Activated naive CD4-positive, alpha-beta T cell treated with anti-CD3 and anti-CD28 coated beads, Interleukin-2, amount 10 ng/mL, durations not matched to agents 7 days and 5 days (primary cell): ENCODE measurements at regions not wholly inside any gene's neighbourhood (a gene's known extent, or its start where the extent isn't known, plus 50 kb on each side); places are given as distances from the start of the nearest gene placed in this dataset.
"Not testable (repeated sequence)": the region's sequence is repeated elsewhere in the genome, so short reads cannot be mapped to it uniquely, and the experiment has no call there.

Experiments used
- CTCF ChIA-PET: fragments of 350-600 bp; sonication (Branson Sonifier 250); formaldehyde crosslinking; loops from one replicate; lab custom pipeline; 2021; ENCODE audit warnings: antibody characterized with exemption; lab: Charles Lee
- DNase-seq: peaks from one replicate; pipeline ENCODE4 v3.0.0-alpha.2; 2020
- H3K27ac Mint-ChIP-seq: one replicate; pipeline ENCODE4 v1.8.0; 2021; ENCODE audit warnings: mild to moderate bottlenecking, moderate library complexity, mixed read lengths
- H3K27me3 Mint-ChIP-seq: one replicate; pipeline ENCODE4 v1.8.0; 2021; ENCODE audit warnings: mild to moderate bottlenecking, mixed read lengths
- H3K36me3 Mint-ChIP-seq: one replicate; pipeline ENCODE4 v1.8.0; 2021; ENCODE audit warnings: mixed read lengths
- H3K4me1 Mint-ChIP-seq: one replicate; pipeline ENCODE4 v1.8.0; 2021; ENCODE audit warnings: mixed read lengths
- H3K4me3 Mint-ChIP-seq: one replicate; pipeline ENCODE4 v1.8.0; 2021; ENCODE audit warnings: mild to moderate bottlenecking, moderate library complexity, mixed read lengths
- H3K9me3 Mint-ChIP-seq: one replicate; pipeline ENCODE4 v1.8.0; 2021; ENCODE audit warnings: mixed read lengths

GRCh38 chr2:109669731-109670130 is 55.6 kb downstream of the SOWAHC start:
- Mint-ChIP-seq H3K27ac (no peak overlapping the region), H3K27me3 (peaks cover 28% of the 10 kb centered on the region), H3K4me1 (no peaks in the 10 kb centered on the region), H3K4me3 (no peak overlapping the region), H3K36me3 (no peaks in the 10 kb centered on the region), H3K9me3 (no peaks in the 10 kb centered on the region)
- no peak for DNase-seq
- CTCF ChIA-PET: no interaction called here

DNA sequence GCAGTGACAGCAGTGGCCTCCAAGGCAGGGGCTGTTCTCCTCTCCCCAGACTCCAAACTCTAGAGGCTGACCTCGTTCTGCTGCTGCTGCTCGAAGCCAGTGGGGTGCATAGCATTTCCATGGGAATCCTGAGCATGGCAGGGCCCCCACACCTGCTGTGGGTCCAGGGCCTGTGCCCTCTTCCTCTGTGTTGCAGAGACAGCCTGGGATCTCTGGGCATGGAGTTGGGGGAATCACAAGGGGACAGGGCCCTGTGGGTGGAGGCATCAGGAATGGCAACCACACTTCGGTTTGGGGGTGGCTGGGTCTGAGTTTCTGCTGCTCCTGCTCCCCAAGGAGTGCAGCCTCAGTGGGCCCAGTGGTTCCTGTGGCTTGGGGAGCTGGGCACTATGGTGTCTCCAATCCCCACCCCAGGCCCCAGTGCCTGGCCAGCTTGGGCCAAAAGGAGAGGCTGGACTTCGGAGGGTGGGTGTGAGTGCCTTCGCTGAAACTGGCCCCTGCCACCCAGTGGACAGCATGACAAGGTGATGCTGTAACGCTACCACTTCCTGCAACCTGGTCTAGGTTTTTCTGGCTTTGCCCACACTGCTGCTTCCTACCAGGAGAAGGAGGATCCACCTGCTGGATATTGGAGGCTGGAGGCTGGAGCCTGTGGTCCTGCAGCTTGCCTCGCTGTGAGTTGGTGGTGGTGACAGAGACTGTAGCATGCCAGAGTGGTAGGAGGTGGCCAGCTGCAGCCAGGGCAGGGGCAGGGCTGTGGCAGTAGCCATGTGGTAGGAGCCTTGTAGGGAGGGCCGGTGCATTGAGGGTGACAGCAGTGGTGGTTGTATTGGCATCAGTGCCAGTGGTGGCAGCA is 56.6 kb downstream of the SOWAHC start:
- CTCF ChIA-PET: no interaction called here
- no peak for DNase-seq
- H3K4me1 Mint-ChIP-seq: no peaks in the 10 kb centered on the region
- peaks cover 36% of the 10 kb centered on the region for H3K27me3 Mint-ChIP-seq
- no peak overlapping the region for H3K4me3 Mint-ChIP-seq
- H3K36me3 Mint-ChIP-seq: no peaks in the 10 kb centered on the region
- H3K27ac Mint-ChIP-seq: no peak overlapping the region
- no peaks in the 10 kb centered on the region for H3K9me3 Mint-ChIP-seq

DNA sequence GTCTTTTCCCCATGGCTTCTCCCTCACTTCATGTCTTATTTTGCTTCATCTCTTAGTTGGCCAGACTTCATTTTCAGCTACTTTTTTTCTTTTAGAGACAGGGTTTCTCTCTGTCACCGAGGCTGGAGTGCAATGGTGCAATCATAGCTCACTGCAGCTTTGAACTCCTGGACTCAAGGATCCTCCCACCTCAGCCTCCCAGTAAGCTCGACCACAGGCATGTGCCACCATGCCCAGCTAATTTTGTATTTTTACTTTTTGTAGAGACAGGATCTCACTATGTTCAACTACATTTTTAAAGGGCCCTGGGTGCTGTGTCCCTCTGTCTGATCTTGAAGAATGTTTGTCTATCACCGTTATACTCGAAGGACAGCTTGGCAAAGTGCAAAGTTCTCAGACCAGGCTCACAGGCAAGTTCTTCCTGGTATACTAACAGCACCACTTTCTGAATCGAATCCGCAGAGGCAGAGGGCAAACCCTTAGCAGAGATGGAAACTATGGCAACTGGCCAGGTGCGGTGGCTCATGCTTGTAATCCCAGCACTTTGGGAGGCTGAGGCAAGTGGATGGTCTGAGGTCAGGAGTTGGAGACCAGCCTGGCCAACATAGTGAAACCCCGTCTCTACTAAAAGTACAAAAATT is 60.9 kb downstream of the SOWAHC start:
- peaks cover 52% of the 10 kb centered on the region for H3K27me3 Mint-ChIP-seq
- no peaks in the 10 kb centered on the region for H3K9me3 Mint-ChIP-seq
- CTCF ChIA-PET: no interaction called here
- no peak overlapping the region for H3K27ac Mint-ChIP-seq
- H3K4me1 Mint-ChIP-seq: no peaks in the 10 kb centered on the region
- no peaks in the 10 kb centered on the region for H3K36me3 Mint-ChIP-seq
- no peak overlapping the region for H3K4me3 Mint-ChIP-seq
- DNase-seq: no peak

GRCh38 chr2:109675666-109676345 is 61.6 kb downstream of the SOWAHC start:
- no peak for DNase-seq
- Mint-ChIP-seq H3K4me1 (no peaks in the 10 kb centered on the region), H3K36me3 (no peaks in the 10 kb centered on the region), H3K27me3 (peaks cover 48% of the 10 kb centered on the region), H3K9me3 (no peaks in the 10 kb centered on the region), H3K4me3 (no peak overlapping the region), H3K27ac (no peak overlapping the region)
- CTCF ChIA-PET: no interaction called here

DNA sequence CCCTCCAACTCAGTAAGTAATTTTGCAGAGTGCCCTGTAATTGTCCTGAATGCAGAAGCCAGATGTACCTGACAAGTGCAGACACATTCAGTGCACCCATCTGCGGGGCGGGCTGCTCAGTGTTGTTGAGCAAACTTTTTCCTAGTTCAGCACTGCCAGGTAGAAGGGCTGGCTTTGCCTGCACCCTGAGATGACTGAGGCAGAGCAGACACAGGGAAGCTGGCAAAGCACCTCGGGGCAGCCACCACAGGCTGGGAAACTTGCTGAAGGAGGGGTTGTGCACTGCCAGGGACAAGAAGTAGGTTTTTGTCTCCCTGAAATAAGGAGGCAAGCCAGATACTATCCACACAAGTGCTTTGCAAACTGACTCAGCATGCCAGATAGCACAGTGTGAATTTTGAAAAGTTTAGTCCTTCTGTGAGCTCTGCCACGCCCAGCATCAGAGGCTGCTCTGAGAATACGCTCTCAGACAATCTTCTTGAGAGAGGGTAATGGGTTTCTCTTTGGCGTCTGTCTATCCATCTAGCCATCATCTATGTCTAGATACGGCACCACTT is 62.3 kb downstream of the SOWAHC start:
- no peak for DNase-seq
- H3K27me3 Mint-ChIP-seq: peaks cover 42% of the 10 kb centered on the region
- H3K4me3 Mint-ChIP-seq: no peak overlapping the region
- CTCF ChIA-PET: no interaction called here
- H3K9me3 Mint-ChIP-seq: no peaks in the 10 kb centered on the region
- no peak overlapping the region for H3K27ac Mint-ChIP-seq
- no peaks in the 10 kb centered on the region for H3K4me1 Mint-ChIP-seq
- H3K36me3 Mint-ChIP-seq: no peaks in the 10 kb centered on the region

DNA sequence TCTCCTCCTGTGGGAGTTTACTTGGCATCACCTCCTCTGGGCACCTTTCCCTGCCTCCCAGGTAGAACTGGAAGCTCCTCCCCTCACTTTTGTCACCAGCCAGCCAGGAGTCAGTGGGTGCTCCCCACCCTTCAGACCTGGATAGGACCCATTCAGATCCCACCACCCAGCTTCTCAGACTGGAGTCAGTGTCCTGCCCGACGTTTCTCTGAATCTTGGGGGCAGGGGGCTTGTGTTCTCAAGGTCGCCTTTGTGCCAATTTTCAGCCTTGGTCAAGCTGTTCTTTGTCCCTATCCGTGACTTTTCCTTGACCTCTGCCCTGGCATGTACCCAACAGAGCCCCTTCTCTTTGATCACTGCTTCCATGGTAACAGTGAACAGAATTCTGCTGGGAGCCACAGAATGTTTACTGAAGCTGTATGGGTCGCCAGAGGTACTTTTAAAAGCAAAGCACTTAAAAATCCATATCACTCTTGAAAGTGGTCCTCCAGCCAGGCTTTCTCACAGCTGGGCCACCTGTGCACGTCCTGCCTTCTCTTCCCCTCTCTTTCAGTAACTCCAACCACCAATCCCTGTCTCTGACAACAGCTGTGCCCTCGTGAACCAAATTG is 63.1 kb downstream of the SOWAHC start:
- DNase-seq, CTCF ChIA-PET, H3K36me3 Mint-ChIP-seq, H3K27ac Mint-ChIP-seq, H3K9me3 Mint-ChIP-seq, H3K4me1 Mint-ChIP-seq, H3K4me3 Mint-ChIP-seq: not testable (repeated sequence)
- H3K27me3 Mint-ChIP-seq: peaks cover 47% of the 10 kb centered on the region

GRCh38 chr2:109677835-109678580 is 63.8 kb downstream of the SOWAHC start:
- CTCF ChIA-PET: no interaction called here
- Mint-ChIP-seq H3K9me3 (no peaks in the 10 kb centered on the region), H3K27ac (no peak overlapping the region), H3K27me3 (peaks cover 44% of the 10 kb centered on the region), H3K36me3 (no peaks in the 10 kb centered on the region), H3K4me1 (no peaks in the 10 kb centered on the region), H3K4me3 (no peak overlapping the region)
- DNase-seq: no peak

- H3K9me3 Mint-ChIP-seq, H3K4me3 Mint-ChIP-seq, H3K27ac Mint-ChIP-seq, H3K36me3 Mint-ChIP-seq, H3K4me1 Mint-ChIP-seq, DNase-seq, CTCF ChIA-PET: not testable (repeated sequence)
- peaks cover 38% of the 10 kb centered on the region for H3K27me3 Mint-ChIP-seq
Observed at GRCh38 chr2:109678724-109679201, 64.6 kb downstream of the SOWAHC start.

GRCh38 chr2:109679225-109679624 is 65.1 kb downstream of the SOWAHC start:
- peaks cover 38% of the 10 kb centered on the region for H3K27me3 Mint-ChIP-seq
- no peak for DNase-seq
- no peaks in the 10 kb centered on the region for H3K9me3 Mint-ChIP-seq
- no peak overlapping the region for H3K27ac Mint-ChIP-seq
- no peaks in the 10 kb centered on the region for H3K4me1 Mint-ChIP-seq
- H3K36me3 Mint-ChIP-seq: no peaks in the 10 kb centered on the region
- CTCF ChIA-PET: no interaction called here
- H3K4me3 Mint-ChIP-seq: no peak overlapping the region

- CTCF ChIA-PET: no interaction called here
- Mint-ChIP-seq H3K36me3 (no peaks in the 10 kb centered on the region), H3K27me3 (peaks cover 38% of the 10 kb centered on the region), H3K27ac (no peak overlapping the region), H3K9me3 (no peaks in the 10 kb centered on the region), H3K4me1 (no peaks in the 10 kb centered on the region), H3K4me3 (no peak overlapping the region)
- no peak for DNase-seq
Observed at GRCh38 chr2:109679626-109680025, 65.5 kb downstream of the SOWAHC start.

GRCh38 chr2:109680523-109681297 is 66.5 kb downstream of the SOWAHC start:
- no peak overlapping the region for H3K27ac Mint-ChIP-seq
- H3K9me3 Mint-ChIP-seq: no peaks in the 10 kb centered on the region
- H3K4me3 Mint-ChIP-seq: no peak overlapping the region
- H3K36me3 Mint-ChIP-seq: no peaks in the 10 kb centered on the region
- no peak for DNase-seq
- no peaks in the 10 kb centered on the region for H3K4me1 Mint-ChIP-seq
- H3K27me3 Mint-ChIP-seq: peaks cover 35% of the 10 kb centered on the region
- CTCF ChIA-PET: no interaction called here

- no peak for DNase-seq
- no peaks in the 10 kb centered on the region for H3K4me1 Mint-ChIP-seq
- H3K27me3 Mint-ChIP-seq: peaks cover 32% of the 10 kb centered on the region
- no peak overlapping the region for H3K4me3 Mint-ChIP-seq
- CTCF ChIA-PET: no interaction called here
- no peak overlapping the region for H3K27ac Mint-ChIP-seq
- no peaks in the 10 kb centered on the region for H3K9me3 Mint-ChIP-seq
- H3K36me3 Mint-ChIP-seq: no peaks in the 10 kb centered on the region
Observed at GRCh38 chr2:109681633-109682380, 67.6 kb downstream of the SOWAHC start.
